NB4 (cell line): ENCODE measurements at regions not wholly inside any gene's neighbourhood (a gene's known extent, or its start where the extent isn't known, plus 50 kb on each side); places are given as distances from the start of the nearest gene placed in this dataset.

Source experiments
- DNase-seq: peaks from one replicate; pipeline ENCODE4 v3.0.0; 2010; ENCODE audit warnings: low read depth
- H3K4me3 ChIP-seq: one replicate; pipeline ENCODE4 v1.5.1; 2011; ENCODE audit warnings: mild to moderate bottlenecking, low read depth, low read length, moderate library complexity
- MYC ChIP-seq: IDR thresholded peaks from 2 replicates; pipeline ENCODE4 v1.6.1; 2011; ENCODE audit warnings: low read depth, low read length
- POLR2A ChIP-seq: IDR thresholded peaks from 2 replicates; pipeline ENCODE4 v1.6.1; 2011; ENCODE audit warnings: mild to moderate bottlenecking; ENCODE audit not compliant: insufficient read length; ENCODE audit errors: extremely low read depth
- TF ChIP-seq, protein P1 (sequence below): IDR thresholded peaks from one replicate; pipeline ENCODE4 v1.5.1; 2012; ENCODE audit warnings: low read depth, low read length
- TF ChIP-seq, protein P2 (sequence below): IDR thresholded peaks from 2 replicates; pipeline ENCODE4 v1.6.1; 2011; ENCODE audit warnings: low read depth, low read length

DNA sequence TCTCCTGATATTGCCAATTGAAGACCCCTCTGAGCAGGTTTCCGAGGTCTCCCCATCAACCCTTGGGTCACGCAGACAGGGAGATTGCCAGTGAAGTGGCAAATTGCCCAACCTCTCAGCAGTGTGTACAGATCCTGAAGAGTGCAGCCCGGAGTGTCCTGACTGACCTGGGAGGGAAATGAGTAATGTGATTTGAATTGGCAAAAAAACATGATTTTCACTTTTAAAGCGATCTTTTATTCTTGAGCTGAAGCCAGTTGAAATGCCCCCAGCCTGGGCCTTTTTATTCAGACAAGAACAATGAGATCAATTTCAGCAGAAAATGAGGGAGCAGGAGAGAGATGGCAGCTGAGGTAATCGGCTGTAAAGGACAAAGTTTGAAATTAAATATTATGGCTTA is 401.8 kb downstream of the RAPGEF2 start:
- H3K4me3 ChIP-seq = no peak overlapping the region
- TF ChIP-seq, protein P1, sequence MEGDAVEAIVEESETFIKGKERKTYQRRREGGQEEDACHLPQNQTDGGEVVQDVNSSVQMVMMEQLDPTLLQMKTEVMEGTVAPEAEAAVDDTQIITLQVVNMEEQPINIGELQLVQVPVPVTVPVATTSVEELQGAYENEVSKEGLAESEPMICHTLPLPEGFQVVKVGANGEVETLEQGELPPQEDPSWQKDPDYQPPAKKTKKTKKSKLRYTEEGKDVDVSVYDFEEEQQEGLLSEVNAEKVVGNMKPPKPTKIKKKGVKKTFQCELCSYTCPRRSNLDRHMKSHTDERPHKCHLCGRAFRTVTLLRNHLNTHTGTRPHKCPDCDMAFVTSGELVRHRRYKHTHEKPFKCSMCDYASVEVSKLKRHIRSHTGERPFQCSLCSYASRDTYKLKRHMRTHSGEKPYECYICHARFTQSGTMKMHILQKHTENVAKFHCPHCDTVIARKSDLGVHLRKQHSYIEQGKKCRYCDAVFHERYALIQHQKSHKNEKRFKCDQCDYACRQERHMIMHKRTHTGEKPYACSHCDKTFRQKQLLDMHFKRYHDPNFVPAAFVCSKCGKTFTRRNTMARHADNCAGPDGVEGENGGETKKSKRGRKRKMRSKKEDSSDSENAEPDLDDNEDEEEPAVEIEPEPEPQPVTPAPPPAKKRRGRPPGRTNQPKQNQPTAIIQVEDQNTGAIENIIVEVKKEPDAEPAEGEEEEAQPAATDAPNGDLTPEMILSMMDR = no peak
- TF ChIP-seq, protein P2, sequence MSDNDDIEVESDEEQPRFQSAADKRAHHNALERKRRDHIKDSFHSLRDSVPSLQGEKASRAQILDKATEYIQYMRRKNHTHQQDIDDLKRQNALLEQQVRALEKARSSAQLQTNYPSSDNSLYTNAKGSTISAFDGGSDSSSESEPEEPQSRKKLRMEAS = no peak
- no peak for TF ChIP-seq MYC
- no peak for TF ChIP-seq POLR2A
- no peak for DNase-seq

DNA sequence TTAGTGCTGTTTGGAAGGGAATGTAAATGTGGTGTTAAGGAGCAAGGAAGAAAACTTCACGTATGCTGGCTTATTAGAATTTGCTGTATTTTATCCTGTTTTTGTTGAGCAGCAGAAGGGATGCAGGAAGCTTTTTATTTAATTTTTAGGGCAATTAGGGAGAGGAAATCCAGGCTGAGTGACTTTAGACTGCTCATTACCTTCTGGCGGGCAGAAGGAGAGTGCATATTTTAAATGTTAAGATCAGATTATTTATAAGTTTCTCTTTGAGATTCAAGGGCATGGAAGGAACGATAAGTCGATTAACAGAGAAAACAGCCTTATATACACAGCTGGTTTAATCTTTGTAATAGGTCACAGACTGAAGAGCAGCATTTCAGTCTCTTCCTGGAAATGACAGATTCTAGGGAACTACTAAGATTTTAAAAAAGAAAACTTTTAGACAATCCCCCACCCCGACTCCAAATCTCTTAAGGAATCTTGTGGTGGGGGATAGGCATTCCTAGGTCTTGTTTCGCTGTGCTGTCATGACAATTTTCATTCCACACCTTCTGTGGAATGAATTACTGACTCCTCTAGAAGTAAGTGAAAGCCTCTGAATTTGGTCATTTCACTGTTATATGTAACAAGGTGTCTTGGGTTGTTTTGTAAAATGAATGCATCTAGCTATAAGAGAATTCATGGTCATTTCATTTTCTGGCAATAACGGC is 402.5 kb downstream of the RAPGEF2 start:
- DNase-seq = no peak
- TF ChIP-seq MYC = no peak
- TF ChIP-seq, protein P2 = no peak
- TF ChIP-seq, protein P1 = no peak
- TF ChIP-seq POLR2A = no peak
- H3K4me3 ChIP-seq = no peak overlapping the region

DNA sequence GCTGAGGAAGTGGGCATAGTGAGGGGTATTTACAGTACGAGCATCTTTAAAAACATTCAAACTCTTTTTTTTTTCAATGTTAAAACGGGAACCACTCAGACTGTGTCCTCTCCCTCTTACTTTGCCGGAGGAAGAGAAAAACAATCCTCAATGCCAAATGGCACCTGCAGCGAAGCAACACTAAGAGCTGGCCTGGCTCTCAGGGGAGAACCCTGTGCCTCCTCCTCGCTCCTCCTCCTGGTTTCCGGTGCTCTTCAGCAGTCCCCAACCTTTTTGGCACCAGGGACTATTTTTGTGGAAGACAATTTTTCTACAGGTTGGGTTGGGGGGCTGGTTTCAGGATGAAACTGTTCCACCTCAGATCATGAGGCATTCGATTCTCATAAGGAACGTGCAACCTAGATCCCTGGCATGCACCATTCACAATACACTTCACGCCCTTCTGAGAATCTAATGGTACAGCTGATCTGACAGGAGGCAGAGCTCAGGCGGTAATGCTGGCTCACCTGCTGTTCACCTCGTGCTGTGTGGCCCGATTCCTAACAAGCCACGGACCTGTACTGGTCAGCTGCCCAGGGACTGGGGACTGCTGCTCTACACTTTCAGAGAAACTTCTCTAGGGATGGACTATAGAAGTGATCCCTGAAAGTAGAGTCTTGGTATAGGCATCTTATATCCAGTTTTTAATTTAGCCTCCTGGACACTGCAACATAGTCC is 404.1 kb downstream of the RAPGEF2 start:
- H3K4me3 ChIP-seq = no peak overlapping the region
- no peak for TF ChIP-seq POLR2A
- no peak for TF ChIP-seq MYC
- TF ChIP-seq, protein P2 = no peak
- TF ChIP-seq, protein P1 = no peak
- DNase-seq = no peak

DNA sequence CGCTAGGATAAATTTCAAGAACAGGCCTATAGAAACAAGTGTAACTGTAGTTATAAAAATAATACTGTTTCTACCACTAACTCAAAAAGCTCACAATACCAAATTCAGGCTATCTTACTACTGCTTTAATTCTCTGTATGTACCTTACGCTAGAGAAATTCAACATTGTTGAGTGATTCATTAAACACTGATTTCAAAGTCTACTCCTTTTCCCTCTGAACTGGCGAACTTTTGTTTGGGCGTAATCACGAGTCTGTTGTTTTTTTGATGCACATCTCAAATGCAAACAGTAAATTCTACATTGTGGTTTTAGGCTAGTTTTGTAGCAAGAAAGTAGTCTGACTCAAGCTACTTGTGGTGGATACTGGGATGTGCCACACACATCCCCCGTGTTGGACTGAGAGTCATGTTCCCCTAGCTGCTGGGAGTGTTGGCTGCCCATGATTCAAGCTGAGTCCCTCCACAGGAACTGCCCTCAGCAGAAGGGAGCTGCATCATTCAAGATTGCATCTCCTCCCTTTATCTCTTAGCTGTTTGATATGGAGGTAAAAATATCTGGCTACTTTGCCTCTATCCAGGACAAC is 406.1 kb downstream of the RAPGEF2 start:
- no peak for DNase-seq
- no peak overlapping the region for H3K4me3 ChIP-seq
- TF ChIP-seq, protein P2 = no peak
- TF ChIP-seq, protein P1 = no peak
- TF ChIP-seq MYC (no peak), POLR2A (no peak)

DNA sequence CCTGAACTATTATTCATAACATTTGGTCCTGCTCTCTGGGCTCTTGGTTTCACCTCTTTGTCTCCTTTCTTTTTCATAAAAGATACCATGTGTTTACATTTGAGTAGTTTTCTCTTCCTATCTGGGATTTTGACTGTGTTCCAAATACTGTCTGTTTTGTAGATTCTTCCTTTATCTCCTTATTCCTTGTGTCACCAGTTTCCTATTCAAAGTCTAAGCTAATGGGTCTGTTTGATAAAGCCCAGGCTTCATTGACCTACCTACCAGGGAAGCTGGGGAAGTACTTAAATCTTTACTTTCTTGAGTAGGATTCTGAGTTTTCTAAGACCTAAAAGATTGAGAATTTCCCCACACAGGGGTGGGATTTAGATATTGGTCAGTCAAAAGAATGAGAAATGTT is 409.5 kb downstream of the RAPGEF2 start:
- H3K4me3 ChIP-seq = no peak overlapping the region
- no peak for DNase-seq
- TF ChIP-seq, protein P1 = no peak
- TF ChIP-seq, protein P2 = no peak
- TF ChIP-seq POLR2A = no peak
